ENCODE measurements at regions not wholly inside any gene's neighbourhood (a gene's known extent, or its start where the extent isn't known, plus 50 kb on each side); places are given as distances from the start of the nearest gene placed in this dataset.

DNA sequence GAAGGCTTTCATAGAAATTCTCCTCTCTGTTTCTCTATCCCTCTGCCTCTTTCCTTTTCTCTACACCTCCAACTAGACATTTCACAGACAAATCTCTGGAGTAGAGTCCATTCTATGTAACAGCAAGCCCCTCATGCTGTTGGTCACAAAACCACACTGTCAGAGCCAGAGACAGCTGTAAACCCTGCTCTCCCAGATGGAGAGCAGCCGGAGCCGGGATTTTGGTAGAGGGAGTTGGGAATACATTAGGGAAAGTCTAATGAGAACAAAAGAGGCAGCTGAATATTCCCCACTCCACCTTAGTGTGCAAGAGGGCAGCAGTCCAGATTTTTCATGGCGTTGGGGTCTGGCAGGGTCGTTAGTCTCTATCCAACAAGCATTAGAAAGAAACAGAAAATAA is 68.3 kb upstream of the EDN1 start:
- DNase-seq, result no peak

DNA sequence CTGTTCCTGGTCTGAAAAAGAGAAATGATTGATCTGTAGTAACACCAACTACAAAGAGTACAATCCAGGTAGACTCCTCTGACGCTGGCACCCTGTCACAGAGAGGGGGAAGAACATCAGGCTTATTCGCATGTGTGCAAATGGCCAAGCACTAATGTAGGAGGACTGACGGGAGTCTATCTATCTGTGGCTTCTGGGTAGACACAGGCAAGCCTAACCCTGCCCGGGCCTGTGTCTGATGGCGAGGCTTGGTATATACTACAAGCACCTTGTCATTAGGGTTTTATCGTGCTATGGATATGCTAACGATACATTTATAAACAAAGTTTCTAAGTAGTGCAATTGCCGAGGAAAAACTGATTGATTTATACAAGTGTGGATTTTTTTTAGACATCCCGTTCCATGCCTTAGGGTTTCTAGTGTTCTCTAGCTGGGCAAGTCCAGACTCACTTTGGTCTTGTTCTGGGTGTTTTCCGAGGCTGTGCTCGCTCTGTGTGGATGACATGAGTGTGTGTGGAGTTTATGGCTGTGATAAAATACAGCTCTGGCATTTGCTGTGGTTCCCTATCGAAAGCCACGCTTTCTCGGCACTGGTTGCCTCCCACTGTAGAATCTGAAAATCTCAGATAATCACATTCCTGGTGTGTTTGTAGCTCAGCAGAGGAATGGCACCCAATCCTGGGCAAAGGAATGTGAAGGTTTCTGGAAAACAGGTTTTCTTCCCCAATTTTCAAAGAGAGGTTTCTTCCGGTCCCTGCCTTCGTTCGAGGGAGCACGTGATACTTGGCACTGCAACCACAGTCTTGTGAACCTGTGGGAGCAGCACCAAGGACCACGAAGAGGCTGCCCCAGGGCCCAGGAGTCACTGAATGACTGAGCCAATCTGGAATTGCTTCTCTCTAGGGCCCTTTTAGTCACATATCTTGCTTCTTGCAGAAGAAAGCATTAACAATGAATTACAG is 67.5 kb upstream of the EDN1 start:
- no peak for DNase-seq

DNA sequence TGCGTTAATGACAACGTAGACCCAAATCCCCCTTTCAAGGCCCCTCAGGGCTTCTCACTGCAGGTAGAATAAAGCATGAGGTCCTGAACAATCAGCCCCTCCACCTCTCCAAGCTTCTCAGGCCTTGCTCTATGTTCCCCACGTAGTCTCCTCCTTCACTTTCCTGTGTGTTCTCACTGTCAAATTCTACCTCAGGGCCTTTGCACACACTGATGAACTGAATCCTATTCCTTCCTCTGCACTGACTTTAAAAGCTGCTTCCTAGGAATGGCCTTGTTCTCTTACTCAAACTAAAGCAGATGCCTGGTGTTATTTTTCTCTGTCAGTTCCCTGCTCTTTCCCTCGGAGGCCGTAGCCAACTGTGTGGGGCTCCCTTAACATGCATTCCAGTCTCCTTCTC is 66.8 kb upstream of the EDN1 start:
- DNase-seq, result no peak

DNA sequence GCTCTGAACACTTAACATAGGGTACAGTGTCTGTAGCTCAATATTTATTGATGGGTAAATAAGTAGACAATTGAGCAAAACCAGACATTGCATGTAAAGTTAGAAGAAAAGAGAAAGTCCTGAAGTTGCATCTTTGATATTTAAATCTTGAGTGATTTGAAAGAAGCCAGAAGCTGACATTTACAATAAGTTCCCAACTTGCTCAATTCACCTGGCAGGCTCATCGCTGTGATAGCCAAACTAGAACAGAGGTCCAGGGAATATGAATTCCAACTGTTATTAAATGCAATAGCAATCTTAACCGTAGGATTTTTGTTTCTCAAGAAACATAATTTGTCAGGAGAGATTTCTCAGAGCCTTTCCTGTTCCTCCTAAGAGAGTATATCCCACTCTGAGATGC is 65.9 kb upstream of the EDN1 start:
- no peak for DNase-seq

DNA sequence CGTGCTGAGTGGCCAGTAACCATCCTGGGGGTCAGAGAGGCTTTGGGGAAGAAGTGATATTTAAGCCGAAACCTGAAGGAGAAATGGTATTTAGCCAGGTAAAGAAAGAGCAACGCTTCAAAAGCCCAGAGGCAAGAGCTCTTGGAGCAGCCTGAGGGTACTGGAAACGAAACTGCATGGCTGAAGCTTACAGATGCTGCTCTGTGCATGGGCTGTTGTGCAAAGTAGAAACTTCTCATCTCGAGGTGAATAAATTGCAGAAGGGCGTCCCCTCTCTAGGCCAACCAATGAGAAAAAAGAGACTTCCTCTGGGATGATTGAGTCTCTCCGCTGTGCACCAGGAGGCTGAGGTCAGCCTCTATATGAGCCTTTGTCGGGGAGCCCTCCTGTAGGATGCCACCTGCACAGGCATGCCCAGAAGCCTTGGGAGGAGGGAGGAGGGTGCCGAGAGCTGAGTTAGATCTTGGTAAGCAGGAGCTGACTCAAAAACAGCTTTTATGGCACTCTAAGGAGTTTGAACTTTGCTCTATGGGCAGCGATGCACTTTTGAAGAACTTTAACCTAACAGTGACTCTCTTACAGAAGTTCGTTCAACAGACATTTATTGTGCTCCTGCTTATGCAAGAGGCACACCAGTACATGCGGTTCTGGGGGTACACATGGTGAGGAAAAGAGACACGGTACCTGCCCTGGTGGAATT is 61.6 kb upstream of the EDN1 start:
- DNase-seq, result no peak

DNA sequence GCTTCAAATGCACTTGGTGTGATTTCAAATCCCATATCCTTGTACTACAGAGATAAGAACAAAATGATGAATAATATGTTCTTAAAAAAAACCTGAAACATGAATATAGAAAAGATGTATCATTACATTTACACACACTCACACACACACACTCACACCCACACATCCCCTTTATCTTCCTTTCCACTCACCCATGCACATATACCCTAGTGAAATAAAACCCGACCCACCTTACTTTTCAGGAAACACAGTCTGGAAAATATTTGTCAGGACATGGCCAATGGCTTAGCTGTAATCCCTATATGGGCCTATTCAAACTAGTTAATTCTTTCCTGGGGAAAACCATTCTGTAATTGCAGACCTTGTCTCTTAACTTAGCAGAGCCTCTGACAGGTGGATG is 60.8 kb upstream of the EDN1 start:
- no peak for DNase-seq

DNA sequence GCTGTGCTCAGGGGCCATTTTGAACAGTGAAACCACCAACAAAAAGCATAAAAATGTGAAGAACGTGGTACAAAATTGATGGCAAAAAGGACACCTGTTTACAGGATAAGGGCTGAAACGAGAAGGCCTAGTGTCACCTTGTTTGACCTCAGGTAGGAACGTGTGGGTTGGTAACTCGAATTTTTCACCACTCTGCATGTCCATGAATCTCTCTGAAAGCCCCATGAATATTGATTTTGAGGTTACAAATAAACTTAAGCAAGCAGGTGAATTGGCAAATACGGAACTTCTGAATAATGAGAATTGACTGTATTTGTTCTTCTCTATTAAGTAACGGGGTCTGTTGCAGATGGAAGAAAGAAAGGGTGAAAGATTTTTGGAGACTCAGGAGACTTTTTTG is 59.6 kb upstream of the EDN1 start:
- no peak for DNase-seq

DNA sequence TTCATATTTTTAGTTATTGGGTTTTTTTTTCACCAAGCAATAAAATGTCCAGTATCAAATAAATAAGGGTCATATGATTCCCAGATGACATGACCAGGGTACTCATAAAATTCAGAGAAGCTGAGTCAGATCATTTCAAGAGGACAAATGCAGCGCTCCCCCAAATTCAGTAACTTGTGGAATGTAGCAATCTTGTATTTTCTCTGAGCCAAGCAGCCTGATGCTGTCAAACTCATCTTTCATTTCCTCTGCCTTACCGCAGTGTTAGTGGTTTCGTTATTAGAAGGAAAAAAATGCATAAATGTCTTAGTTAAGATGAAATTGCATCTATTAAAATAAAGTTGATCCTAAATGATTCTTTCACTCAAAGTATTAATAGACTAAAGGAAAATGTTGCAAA is 57.8 kb upstream of the EDN1 start:
- peak; percentile 85 for DNase-seq

DNA sequence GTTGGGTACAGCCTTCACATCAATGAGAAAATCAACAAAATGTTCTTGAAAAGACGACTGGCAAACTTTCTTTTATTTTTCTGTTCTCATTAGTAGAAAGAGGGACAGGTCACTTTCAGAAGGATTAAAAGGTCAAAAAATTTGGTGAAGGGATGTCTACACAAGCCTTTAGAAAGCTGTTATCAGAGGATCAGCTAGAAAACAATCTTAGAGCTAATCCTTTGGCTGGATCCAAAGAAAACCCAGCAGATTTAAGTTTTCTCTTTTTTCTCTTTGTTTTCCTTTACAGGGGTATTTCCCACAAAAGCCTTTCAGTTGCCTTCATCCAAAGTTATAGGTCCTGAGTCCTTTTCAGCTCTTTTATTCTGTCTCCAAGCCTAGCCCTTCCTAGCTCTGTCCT is 57.3 kb upstream of the EDN1 start:
- no peak for DNase-seq

DNA sequence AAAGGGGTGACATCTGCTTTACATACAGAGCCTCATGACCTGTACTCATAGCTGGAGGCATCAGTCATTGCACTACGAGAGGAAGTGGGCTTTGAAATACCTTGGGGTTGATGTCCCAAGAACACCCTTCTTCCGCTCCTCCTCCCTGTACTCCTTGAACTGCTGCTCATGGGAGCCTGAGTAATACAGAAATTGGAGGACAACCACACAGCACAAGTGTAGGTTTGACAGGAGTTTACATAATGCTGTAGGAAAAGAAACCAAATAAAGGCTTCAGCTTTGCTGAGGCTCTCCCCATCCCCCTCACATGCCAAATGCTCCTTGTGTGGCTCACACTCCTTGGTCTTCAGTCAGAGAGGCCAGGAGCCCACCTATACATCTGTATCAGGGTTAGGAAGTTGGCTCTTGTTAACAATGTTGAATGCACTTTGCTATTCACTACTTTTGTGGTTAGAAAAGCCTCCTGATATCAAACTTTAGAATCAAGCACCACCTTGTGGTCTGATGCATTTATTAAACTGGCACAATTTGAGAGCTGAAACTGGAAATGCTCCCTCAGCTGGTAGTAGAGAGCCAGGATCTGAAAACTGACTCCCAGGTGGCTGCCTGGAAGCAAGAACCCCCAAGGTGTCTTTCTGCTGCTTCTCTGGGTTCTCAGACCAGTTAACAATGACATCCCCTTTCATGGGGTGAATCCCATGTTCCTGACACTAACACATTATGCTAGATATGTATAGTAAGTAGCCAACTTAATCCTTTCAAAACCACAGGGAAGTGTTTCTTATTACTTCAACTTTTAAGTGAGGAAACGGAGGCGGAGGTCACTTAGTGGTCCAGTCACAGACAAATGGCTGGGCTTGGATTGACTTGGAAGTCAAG is 56.2 kb upstream of the EDN1 start:
- DNase-seq, result peak; percentile 82

DNA sequence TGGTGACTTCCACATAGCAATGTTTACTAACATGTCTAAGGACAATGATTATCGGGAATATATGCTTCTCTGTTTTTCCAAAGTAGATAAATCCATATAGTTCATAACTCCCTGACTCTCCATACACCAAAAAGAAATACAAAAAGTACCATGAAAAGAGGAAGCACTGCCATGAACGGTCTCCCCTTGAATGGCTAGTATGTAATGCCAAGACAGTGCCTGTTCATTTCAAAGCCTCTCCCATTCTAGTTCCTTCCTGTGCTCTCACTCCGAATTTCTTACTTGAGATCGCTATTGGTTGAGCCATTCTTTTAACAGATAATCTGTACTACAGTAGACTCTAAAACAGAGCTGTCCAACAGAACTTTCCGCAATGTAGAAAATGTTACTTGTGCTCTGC is 54.8 kb upstream of the EDN1 start:
- no peak for DNase-seq

DNA sequence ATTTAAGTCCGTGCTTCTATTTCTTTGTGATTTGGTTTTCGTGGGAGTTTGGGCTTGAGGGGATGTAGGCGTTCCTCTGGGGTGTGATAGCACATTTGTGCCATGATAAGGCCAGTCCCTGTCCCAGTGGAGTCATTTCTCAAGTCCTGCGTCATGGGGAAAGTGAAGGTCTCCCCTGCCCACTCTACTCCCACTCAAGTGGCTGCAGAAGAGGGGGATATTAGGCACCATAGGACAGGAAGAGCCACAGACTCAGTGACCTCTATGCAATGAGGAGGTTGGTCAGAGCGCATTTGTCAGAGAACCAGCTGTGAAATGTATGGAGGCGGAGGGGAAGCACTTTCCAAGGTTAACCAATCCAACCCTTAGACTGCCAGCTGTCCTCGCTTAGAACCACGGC is 51.9 kb upstream of the EDN1 start:
- no peak for DNase-seq
